Loucy (cell line): ENCODE measurements at regions not wholly inside any gene's neighbourhood (a gene's known extent, or its start where the extent isn't known, plus 50 kb on each side); places are given as distances from the start of the nearest gene placed in this dataset.
"Not testable (repeated sequence)": the region's sequence is repeated elsewhere in the genome, so short reads cannot be mapped to it uniquely, and the experiment has no call there.

Source experiments
- H2AFZ ChIP-seq: fragments of 200-600 bp; sonication (generic); 2 replicates; pipeline ENCODE4 v1.6.0; 2016; ENCODE audit warnings: antibody characterized with exemption, mild to moderate bottlenecking, low read length, moderate library complexity
- H3F3A ChIP-seq: fragments of 200-600 bp; 2 replicates; pipeline ENCODE4 v1.6.0; 2016; ENCODE audit warnings: antibody characterized with exemption, low read depth, mild to moderate bottlenecking
- H3K27me3 ChIP-seq: fragments of 200-600 bp; sonication (generic); 2 replicates; pipeline ENCODE4 v1.6.1; 2014; ENCODE audit warnings: low read length, mild to moderate bottlenecking; ENCODE audit not compliant: insufficient read depth, poor library complexity, severe bottlenecking
- H3K36me3 ChIP-seq: fragments of 200-600 bp; sonication (generic); 2 replicates; pipeline ENCODE4 v1.6.1; 2016; ENCODE audit warnings: low read length; ENCODE audit not compliant: insufficient read depth
- H3K4me1 ChIP-seq: fragments of 200-600 bp; sonication (generic); 2 replicates; pipeline ENCODE4 v1.5.1; 2014; ENCODE audit warnings: low read length, mild to moderate bottlenecking; ENCODE audit not compliant: insufficient read depth, poor library complexity, severe bottlenecking
- H3K4me2 ChIP-seq: fragments of 200-600 bp; sonication (generic); 2 replicates; pipeline ENCODE4 v1.6.0; 2014; ENCODE audit warnings: antibody characterized with exemption, low read length, low read depth, mild to moderate bottlenecking; ENCODE audit not compliant: poor library complexity, severe bottlenecking
- H3K4me3 ChIP-seq: fragments of 200-600 bp; sonication (generic); 2 replicates; pipeline ENCODE4 v1.5.1; 2014; ENCODE audit warnings: low read length, mild to moderate bottlenecking, mixed read lengths; ENCODE audit not compliant: poor library complexity, severe bottlenecking
- H3K79me2 ChIP-seq: fragments of 200-600 bp; sonication (generic); 2 replicates; pipeline ENCODE4 v1.6.1; 2014; ENCODE audit warnings: low read length; ENCODE audit not compliant: insufficient read depth
- H3K9ac ChIP-seq: fragments of 200-600 bp; sonication (generic); 2 replicates; pipeline ENCODE4 v1.6.0; 2014; ENCODE audit warnings: mild to moderate bottlenecking, low read depth, low read length, moderate library complexity; ENCODE audit not compliant: poor library complexity, severe bottlenecking
- H3K9me2 ChIP-seq: fragments of 200-600 bp; sonication (generic); replicated peaks from 2 replicates; pipeline ENCODE4 v1.6.1; 2016; ENCODE audit warnings: low read depth, low read length, mixed read lengths
- H3K9me3 ChIP-seq: fragments of 200-600 bp; sonication (generic); 2 replicates; pipeline ENCODE4 v1.6.1; 2014; ENCODE audit warnings: mild to moderate bottlenecking, antibody characterized with exemption, low read length, low read depth; ENCODE audit not compliant: insufficient read depth
- H4K20me1 ChIP-seq: fragments of 200-600 bp; sonication (generic); 2 replicates; pipeline ENCODE4 v1.6.0; 2014; ENCODE audit warnings: antibody characterized with exemption, low read length, mild to moderate bottlenecking; ENCODE audit not compliant: insufficient read depth, poor library complexity, severe bottlenecking
- EZH2phosphoT487 ChIP-seq: fragments of 200-600 bp; IDR thresholded peaks from 2 replicates; pipeline ENCODE4 v1.6.1; 2018; ENCODE audit warnings: antibody characterized with exemption, mild to moderate bottlenecking, moderate library complexity, borderline replicate concordance
- TF ChIP-seq, protein P1 (sequence below): fragments of 200-600 bp; sonication (generic); conservative IDR thresholded peaks from 2 replicates; pipeline ENCODE4 v1.5.1; 2014; ENCODE audit warnings: mild to moderate bottlenecking, antibody characterized with exemption, low read length

DNA sequence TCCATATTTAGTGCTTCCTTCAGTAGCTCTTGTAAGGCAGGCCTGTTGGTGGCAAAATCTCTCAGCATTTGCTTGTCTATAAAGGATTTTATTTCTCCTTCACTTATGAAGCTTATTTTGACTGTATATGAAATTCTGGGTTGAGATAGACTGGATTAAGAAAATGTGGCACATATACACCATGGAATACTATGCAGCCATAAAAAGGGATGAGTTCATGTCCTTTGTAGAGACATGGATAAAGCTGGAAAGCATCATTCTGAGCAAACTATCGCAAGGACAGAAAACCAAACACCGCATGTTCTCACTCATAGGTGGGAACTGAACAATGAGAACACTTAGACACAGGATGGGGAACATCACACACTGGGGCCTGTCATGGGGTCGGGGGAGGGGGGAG lies 73.1 kb downstream of the ADCYAP1 start:
- H3K4me3 ChIP-seq, H2AFZ ChIP-seq, H3F3A ChIP-seq, H3K27me3 ChIP-seq, H3K4me2 ChIP-seq, H3K9ac ChIP-seq, H3K79me2 ChIP-seq, H3K9me3 ChIP-seq, H3K4me1 ChIP-seq, H3K9me2 ChIP-seq, H3K36me3 ChIP-seq, H4K20me1 ChIP-seq: not testable (repeated sequence)

DNA sequence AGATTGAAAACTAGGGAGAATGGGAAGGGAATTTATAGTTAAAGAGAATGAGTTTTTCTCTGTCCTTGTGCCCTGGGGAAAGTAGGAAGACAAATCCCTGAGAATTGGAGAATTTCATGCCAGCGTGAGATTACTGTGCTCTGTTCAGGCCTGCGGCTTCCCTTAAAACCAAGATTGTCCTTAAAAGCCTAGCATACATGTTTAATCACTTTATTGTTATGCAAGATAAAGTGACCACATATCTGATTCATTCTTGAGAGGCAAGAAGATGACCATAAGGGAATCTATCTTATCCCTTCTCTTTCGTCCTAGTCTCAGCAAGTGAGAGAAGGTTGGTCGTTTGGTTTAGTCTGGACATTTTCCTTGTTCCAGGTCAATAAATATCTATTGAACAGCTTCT lies 75.9 kb downstream of the ADCYAP1 start:
- Histone ChIP-seq H3K4me1 (no peaks in the 10 kb centered on the region), H3F3A (no peaks in the 10 kb centered on the region), H2AFZ (no peak overlapping the region), H3K4me2 (no peak overlapping the region), H3K4me3 (no peak overlapping the region), H3K9me3 (peaks cover 3% of the 10 kb centered on the region; the same call in 1 of the 2 replicates), H3K9ac (no peak overlapping the region), H3K36me3 (no peaks in the 10 kb centered on the region), H3K9me2 (no peaks in the 10 kb centered on the region; the same call in 1 of the 2 replicates), H3K27me3 (no peaks in the 10 kb centered on the region), H4K20me1 (no peaks in the 10 kb centered on the region), H3K79me2 (no peaks in the 10 kb centered on the region)
- TF ChIP-seq EZH2phosphoT487: no peak
- TF ChIP-seq, protein P1, sequence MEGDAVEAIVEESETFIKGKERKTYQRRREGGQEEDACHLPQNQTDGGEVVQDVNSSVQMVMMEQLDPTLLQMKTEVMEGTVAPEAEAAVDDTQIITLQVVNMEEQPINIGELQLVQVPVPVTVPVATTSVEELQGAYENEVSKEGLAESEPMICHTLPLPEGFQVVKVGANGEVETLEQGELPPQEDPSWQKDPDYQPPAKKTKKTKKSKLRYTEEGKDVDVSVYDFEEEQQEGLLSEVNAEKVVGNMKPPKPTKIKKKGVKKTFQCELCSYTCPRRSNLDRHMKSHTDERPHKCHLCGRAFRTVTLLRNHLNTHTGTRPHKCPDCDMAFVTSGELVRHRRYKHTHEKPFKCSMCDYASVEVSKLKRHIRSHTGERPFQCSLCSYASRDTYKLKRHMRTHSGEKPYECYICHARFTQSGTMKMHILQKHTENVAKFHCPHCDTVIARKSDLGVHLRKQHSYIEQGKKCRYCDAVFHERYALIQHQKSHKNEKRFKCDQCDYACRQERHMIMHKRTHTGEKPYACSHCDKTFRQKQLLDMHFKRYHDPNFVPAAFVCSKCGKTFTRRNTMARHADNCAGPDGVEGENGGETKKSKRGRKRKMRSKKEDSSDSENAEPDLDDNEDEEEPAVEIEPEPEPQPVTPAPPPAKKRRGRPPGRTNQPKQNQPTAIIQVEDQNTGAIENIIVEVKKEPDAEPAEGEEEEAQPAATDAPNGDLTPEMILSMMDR: no peak

DNA sequence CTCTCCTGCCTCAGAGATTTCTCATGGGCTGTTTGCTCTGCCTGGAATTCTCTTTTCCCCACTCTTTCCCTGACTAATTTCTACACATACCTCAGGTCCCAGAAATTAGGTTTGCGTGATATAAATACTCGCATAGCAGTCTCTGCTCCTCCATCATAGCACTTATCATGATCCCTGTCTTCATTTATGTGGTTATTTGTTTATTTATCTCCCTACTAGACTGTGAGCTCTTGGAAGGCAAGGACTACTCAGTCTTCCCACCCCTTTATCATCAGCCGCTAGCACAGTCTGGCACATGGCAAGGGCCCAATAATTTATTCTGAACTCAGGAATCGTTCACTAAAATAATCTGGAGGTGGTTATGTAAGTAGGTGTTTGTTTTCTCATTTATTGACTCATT lies 79.3 kb downstream of the ADCYAP1 start:
- H4K20me1 ChIP-seq: no peaks in the 10 kb centered on the region
- H3K4me3 ChIP-seq: no peak overlapping the region
- no peaks in the 10 kb centered on the region for H3K36me3 ChIP-seq
- no peak for TF ChIP-seq EZH2phosphoT487
- TF ChIP-seq, protein P1: no peak
- H3K4me2 ChIP-seq: no peak overlapping the region
- no peaks in the 10 kb centered on the region for H3K4me1 ChIP-seq
- H3K9me2 ChIP-seq: no peaks in the 10 kb centered on the region; the same call in 1 of the 2 replicates
- no peak overlapping the region for H2AFZ ChIP-seq
- no peak overlapping the region for H3K9ac ChIP-seq
- H3F3A ChIP-seq: no peaks in the 10 kb centered on the region
- peaks cover 3% of the 10 kb centered on the region; the same call in 1 of the 2 replicates for H3K9me3 ChIP-seq
- no peaks in the 10 kb centered on the region for H3K27me3 ChIP-seq
- no peaks in the 10 kb centered on the region for H3K79me2 ChIP-seq

DNA sequence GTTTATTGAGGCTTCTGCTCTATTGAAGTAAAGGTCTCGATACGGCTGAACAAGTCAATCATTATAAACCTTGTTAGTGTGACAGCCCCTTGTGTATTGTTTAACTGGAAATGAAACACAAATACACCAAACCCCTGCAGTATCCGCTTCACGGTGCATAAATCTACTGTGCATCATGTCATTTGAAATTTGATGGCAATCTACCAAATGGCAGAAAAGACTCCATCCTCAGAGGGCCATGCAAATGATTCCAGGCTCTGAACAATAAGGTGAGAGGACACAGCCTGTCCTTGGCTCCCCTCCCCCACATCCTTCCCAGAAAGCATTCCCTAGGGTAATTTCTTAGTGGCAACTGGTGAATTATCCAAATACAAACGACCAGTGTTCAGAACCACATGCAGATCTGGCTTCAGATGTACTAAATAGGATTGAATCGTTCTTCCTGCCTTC lies 80.6 kb downstream of the ADCYAP1 start:
- Histone ChIP-seq H3K4me3 (no peak overlapping the region), H3K4me2 (no peak overlapping the region), H3F3A (no peaks in the 10 kb centered on the region), H3K36me3 (no peaks in the 10 kb centered on the region), H4K20me1 (no peaks in the 10 kb centered on the region), H3K4me1 (no peaks in the 10 kb centered on the region), H3K9ac (no peak overlapping the region), H3K9me2 (no peaks in the 10 kb centered on the region; the same call in 1 of the 2 replicates), H3K9me3 (peaks cover 3% of the 10 kb centered on the region; the same call in 1 of the 2 replicates), H2AFZ (no peak overlapping the region), H3K79me2 (no peaks in the 10 kb centered on the region), H3K27me3 (no peaks in the 10 kb centered on the region)
- TF ChIP-seq, protein P1: no peak
- TF ChIP-seq EZH2phosphoT487: no peak
